CD4-positive, alpha-beta T cell treated with Interleukin-2 at 100 ng/mL for 4 hours (primary cell): ENCODE measurements at regions not wholly inside any gene's neighbourhood (a gene's known extent, or its start where the extent isn't known, plus 50 kb on each side); places are given as distances from the start of the nearest gene placed in this dataset.

Experiments used
- DNase-seq: peaks from one replicate; pipeline ENCODE4 v3.0.0-alpha.2; 2020; ENCODE audit warnings: low spot score

GRCh38 chr1:232194424-232194823, 435.5 kb downstream of the SIPA1L2 start:
- DNase-seq, result no peak

GRCh38 chr1:232193451-232193783, 436.5 kb downstream of the SIPA1L2 start:
- DNase-seq, result no peak

GRCh38 chr1:232192781-232193450, 437.0 kb downstream of the SIPA1L2 start:
- DNase-seq, result no peak

GRCh38 chr1:232191560-232191959, 438.4 kb downstream of the SIPA1L2 start:
- no peak for DNase-seq

- no peak for DNase-seq
Observed at GRCh38 chr1:232188318-232188717, 441.6 kb downstream of the SIPA1L2 start.

- DNase-seq, result no peak
Observed at GRCh38 chr1:232186931-232187330, 443.0 kb downstream of the SIPA1L2 start.

GRCh38 chr1:232184561-232185530, 445.1 kb downstream of the SIPA1L2 start:
- DNase-seq, result no peak

GRCh38 chr1:232183802-232184201, 446.1 kb downstream of the SIPA1L2 start:
- DNase-seq, result no peak

GRCh38 chr1:232183266-232183800, 446.6 kb downstream of the SIPA1L2 start:
- DNase-seq, result no peak

GRCh38 chr1:232182236-232182635, 447.7 kb downstream of the SIPA1L2 start:
- DNase-seq, result no peak

- no peak for DNase-seq
Observed at GRCh38 chr1:232180779-232181136, 449.2 kb downstream of the SIPA1L2 start.

- no peak for DNase-seq
Observed at GRCh38 chr1:232179896-232180778, 449.8 kb downstream of the SIPA1L2 start.

- DNase-seq, result no peak
Observed at GRCh38 chr1:232178191-232178590, 451.7 kb downstream of the SIPA1L2 start.

- no peak for DNase-seq
Observed at GRCh38 chr1:232177438-232177837, 452.5 kb downstream of the SIPA1L2 start.

GRCh38 chr1:232176222-232176621, 453.7 kb downstream of the SIPA1L2 start:
- no peak for DNase-seq

GRCh38 chr1:232174306-232174705, 455.6 kb downstream of the SIPA1L2 start:
- DNase-seq, result no peak

GRCh38 chr1:232172563-232172962, 457.4 kb downstream of the SIPA1L2 start:
- no peak for DNase-seq

GRCh38 chr1:232170909-232171308, 459.0 kb downstream of the SIPA1L2 start:
- no peak for DNase-seq

GRCh38 chr1:232169436-232169835, 460.5 kb downstream of the SIPA1L2 start:
- DNase-seq, result no peak

GRCh38 chr1:232168508-232168907, 461.4 kb downstream of the SIPA1L2 start:
- no peak for DNase-seq

GRCh38 chr1:232166942-232167341, 463.0 kb downstream of the SIPA1L2 start:
- no peak for DNase-seq
